ENCODE measurements at regions not wholly inside any gene's neighbourhood (a gene's known extent, or its start where the extent isn't known, plus 50 kb on each side); places are given as distances from the start of the nearest gene placed in this dataset.

DNA sequence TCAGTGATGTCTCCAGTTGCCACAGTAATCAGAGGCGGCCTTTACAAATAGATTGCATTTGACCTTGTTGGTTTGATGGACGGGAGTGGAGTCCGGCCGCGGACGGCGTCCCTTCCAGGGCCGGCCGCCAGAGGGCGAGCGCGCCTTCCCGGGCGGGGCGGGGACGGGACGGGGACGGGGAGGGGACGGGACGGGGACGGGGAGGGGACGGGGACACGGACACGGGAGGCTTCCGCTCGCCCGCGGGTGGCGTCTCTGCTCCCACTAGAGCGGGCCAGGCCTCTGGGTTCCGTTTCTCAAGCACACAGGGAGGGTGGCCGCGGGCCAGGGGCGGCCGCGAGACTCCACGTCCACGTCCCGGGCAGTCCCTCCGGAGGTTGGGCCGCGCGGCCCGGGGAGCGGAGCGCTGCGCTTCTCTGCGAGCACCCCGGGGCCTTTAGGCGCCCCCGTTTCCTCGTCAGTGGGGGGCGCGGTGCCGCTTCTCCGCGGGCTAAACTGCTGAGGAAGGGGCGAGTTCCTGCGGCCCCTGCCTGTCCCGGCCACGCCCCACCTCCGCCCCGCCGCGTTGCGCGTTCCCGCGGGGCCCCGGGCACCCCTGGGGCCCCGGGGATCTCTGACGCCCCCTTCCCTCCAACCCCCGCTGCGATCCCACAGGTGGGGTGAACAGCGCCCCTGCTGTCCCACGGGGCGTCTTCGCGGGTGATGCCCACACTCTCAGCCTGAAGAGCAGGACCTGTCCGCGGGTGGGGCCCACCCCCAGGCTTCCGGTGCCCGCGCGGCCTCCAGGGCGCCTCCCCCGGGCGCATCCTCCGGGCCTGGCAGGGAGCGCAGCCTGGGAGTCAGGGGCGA, 84.2 kb upstream of the MKI67 start:
- no peaks in the 10 kb centered on the region for H3K36me3 ChIP-seq
- peak overlapping the region; percentile 87 to 98 for H3K4me3 ChIP-seq (ENCODE audit: low read depth in 1 of 2, low read length in 1 of 2)
- peaks cover 20 to 26% of the 10 kb centered on the region in 2 experiments for H3K4me1 ChIP-seq (ENCODE audit: control insufficient read depth in 1 of 2, insufficient read depth in 1 of 2, low read depth in 1 of 2, low read length in 1 of 2)
- H3K27ac ChIP-seq = peak overlapping the region; percentile 94
- TF ChIP-seq, protein P1, sequence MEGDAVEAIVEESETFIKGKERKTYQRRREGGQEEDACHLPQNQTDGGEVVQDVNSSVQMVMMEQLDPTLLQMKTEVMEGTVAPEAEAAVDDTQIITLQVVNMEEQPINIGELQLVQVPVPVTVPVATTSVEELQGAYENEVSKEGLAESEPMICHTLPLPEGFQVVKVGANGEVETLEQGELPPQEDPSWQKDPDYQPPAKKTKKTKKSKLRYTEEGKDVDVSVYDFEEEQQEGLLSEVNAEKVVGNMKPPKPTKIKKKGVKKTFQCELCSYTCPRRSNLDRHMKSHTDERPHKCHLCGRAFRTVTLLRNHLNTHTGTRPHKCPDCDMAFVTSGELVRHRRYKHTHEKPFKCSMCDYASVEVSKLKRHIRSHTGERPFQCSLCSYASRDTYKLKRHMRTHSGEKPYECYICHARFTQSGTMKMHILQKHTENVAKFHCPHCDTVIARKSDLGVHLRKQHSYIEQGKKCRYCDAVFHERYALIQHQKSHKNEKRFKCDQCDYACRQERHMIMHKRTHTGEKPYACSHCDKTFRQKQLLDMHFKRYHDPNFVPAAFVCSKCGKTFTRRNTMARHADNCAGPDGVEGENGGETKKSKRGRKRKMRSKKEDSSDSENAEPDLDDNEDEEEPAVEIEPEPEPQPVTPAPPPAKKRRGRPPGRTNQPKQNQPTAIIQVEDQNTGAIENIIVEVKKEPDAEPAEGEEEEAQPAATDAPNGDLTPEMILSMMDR (IDR thresholded peaks at IDR 0.05) = peak; percentile 98
- H3K9me3 ChIP-seq = no peaks in the 10 kb centered on the region
- peaks cover 5% of the 10 kb centered on the region for H3K27me3 ChIP-seq

DNA sequence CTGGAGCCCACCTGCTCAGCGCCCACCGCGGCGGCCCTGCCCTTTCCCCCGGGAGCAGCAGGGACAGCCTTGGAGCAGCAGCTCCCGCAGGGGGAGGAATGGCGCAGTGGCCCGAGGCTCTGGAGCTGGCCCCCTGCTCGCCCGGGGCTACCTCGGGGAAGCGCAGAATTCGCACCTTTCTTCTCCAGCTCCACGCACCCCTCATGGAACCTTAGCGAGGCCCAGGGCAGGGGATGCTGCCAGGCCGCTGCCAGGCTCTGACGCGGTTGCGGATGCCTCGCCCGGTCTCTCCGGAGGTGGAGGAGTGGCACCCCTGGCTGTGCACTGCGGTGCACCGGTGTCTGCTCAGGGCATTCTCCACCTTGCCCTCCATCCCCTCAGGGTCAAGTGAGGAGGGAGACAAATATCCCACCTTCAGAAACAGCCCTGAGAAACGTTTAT, 84.9 kb upstream of the MKI67 start:
- H3K36me3 ChIP-seq = no peaks in the 10 kb centered on the region
- H3K4me3 ChIP-seq (ENCODE audit: low read depth in 1 of 2, low read length in 1 of 2) = peak overlapping the region; percentile 87 to 98
- TF ChIP-seq, protein P1 (IDR thresholded peaks at IDR 0.05) = no peak

DNA sequence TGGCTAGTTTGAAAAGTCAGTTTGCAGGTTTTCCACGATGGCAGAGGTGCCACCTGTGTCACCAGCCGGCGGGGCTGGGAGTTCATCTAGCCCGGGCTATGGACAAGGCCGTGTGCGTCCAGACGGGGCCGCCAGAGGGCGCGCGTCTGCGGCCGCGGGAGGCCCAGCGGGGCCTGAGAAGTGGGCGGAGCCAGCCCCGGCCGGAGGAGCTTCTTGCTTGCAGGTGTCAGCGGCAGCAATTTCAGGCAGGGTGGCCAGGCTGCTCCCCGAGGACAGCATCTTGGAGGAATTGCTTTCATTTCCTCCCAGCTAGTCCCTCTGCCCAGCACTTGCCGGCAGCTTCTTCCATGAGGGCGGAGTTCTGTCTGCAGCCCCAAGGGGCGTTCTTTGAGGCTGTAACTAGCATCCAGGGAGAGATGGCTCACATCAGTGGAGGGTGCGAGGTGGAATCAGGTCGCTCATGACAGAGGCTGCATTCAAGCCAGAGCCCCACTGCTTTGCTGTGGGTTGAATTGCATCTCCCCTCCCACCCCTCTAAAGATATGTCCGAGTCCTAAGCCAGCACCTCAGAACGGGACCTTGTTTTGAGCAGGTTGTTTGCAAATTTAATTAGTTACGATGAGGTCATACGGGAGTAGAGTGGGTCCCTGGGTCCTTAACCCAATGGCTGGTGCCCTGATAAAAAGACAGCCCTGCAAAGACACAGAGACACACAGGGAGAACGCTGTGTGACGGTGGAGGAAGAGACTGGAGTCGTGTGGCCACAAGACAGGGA, 85.9 kb upstream of the MKI67 start:
- TF ChIP-seq, protein P1 (IDR thresholded peaks at IDR 0.05) = peak; percentile 97
- Histone ChIP-seq H3K36me3 (no peaks in the 10 kb centered on the region), H3K27me3 (peaks cover 5% of the 10 kb centered on the region), H3K4me3 (ENCODE audit: low read depth in 1 of 2, low read length in 1 of 2) (peak overlapping the region; percentile 22 to 98), H3K9me3 (no peaks in the 10 kb centered on the region), H3K27ac (peak overlapping the region; percentile 94), H3K4me1 (ENCODE audit: control insufficient read depth in 1 of 2, insufficient read depth in 1 of 2, low read depth in 1 of 2, low read length in 1 of 2) (peaks cover 20 to 26% of the 10 kb centered on the region in 2 experiments)

More for the DNA sequence above, 84.9 kb upstream of the MKI67 start:
- Histone ChIP-seq H3K27me3 (peaks cover 5% of the 10 kb centered on the region), H3K27ac (peak overlapping the region; percentile 94), H3K9me3 (no peaks in the 10 kb centered on the region), H3K4me1 (ENCODE audit: control insufficient read depth in 1 of 2, insufficient read depth in 1 of 2, low read depth in 1 of 2, low read length in 1 of 2) (peaks cover 20 to 26% of the 10 kb centered on the region in 2 experiments)

DNA sequence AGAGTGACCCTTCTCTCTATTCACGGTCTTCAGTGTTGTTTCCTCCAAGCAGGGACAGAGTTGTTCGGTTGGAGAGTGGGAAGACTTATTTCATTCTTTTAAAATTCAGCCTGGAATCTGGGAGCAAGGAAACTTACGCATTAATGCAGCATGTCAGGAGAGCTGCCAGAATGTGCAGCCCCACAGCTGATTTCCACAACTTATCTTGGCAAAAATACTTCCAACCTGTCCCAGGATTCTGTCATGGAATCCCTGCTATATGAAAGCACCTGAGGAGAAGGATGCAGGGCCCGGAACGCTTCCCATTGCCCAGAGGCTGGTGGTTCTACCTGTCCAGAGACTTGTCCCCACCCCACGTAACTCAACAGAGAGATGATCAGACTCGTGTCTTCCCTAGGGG, 86.9 kb upstream of the MKI67 start:
- Histone ChIP-seq H3K9me3 (no peaks in the 10 kb centered on the region), H3K36me3 (no peaks in the 10 kb centered on the region), H3K27ac (no peak overlapping the region), H3K27me3 (peaks cover 3% of the 10 kb centered on the region), H3K4me3 (ENCODE audit: low read depth in 1 of 2, low read length in 1 of 2) (no peak overlapping the region), H3K4me1 (ENCODE audit: control insufficient read depth in 1 of 2, insufficient read depth in 1 of 2, low read depth in 1 of 2, low read length in 1 of 2) (peaks cover 20 to 30% of the 10 kb centered on the region in 2 experiments)
- TF ChIP-seq, protein P1 (IDR thresholded peaks at IDR 0.05) = no peak

DNA sequence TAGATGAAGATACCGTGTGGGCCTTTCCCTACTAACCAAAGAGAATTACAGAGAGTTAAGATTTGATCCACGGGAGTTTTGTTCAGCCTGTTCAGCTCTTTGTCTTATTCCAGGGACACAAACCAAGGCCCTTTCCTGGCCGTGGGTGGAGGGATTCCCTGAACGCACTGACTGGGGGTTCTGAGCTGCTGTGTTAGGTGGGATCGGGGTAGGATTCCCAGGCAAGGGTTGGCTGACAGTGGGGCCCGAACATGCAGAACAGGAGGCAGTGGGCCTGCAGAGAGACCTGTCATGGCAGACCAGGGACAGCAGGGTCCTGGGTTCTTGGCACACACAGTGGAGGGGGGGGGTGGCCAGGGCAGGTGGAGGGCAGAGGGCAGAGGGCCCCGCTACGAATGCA, 89.5 kb upstream of the MKI67 start:
- H3K36me3 ChIP-seq = no peaks in the 10 kb centered on the region
- H3K9me3 ChIP-seq = no peaks in the 10 kb centered on the region
- no peaks in the 10 kb centered on the region for H3K27me3 ChIP-seq
- H3K27ac ChIP-seq = no peak overlapping the region
- H3K4me1 ChIP-seq (ENCODE audit: control insufficient read depth in 1 of 2, insufficient read depth in 1 of 2, low read depth in 1 of 2, low read length in 1 of 2) = peaks cover 31 to 41% of the 10 kb centered on the region in 2 experiments
- H3K4me3 ChIP-seq (ENCODE audit: low read depth in 1 of 2, low read length in 1 of 2) = no peak overlapping the region
- TF ChIP-seq, protein P1 (IDR thresholded peaks at IDR 0.05) = no peak
